OCI-LY3 (cell line): ENCODE measurements at regions not wholly inside any gene's neighbourhood (a gene's known extent, or its start where the extent isn't known, plus 50 kb on each side); places are given as distances from the start of the nearest gene placed in this dataset.

Source experiments
- EZH2phosphoT487 ChIP-seq: fragments of 200-600 bp; shearing (Covaris generic); IDR thresholded peaks from 2 replicates; pipeline ENCODE4 v1.6.1; 2018; ENCODE audit warnings: antibody characterized with exemption, mixed run types, low read depth
- TF ChIP-seq, protein P1 (sequence below): fragments of 200-600, 300-600 bp; sonication (generic); IDR thresholded peaks from 2 replicates; pipeline ENCODE4 v1.5.1; 2014; ENCODE audit warnings: antibody characterized with exemption, low read length, low read depth

DNA sequence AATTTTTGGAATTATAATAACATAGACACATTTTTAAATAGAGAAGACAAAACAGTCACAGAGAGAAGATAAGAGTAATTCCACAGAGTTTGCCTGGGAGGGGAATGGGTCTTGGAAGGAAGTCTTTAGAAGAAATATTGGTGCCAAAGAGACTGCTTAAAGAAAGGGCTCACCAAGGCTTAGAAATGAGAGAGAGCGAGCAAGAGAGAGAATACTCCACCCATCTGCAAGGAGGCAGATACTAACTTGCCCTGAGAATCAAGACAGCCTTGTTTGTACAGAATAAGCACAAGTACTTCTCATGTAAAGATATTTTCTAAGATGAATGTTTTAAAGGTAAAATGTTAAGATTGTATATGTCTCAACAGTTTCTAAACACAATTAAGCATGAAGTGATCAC lies 165.5 kb downstream of the SLC38A4 start:
- TF ChIP-seq, protein P1, sequence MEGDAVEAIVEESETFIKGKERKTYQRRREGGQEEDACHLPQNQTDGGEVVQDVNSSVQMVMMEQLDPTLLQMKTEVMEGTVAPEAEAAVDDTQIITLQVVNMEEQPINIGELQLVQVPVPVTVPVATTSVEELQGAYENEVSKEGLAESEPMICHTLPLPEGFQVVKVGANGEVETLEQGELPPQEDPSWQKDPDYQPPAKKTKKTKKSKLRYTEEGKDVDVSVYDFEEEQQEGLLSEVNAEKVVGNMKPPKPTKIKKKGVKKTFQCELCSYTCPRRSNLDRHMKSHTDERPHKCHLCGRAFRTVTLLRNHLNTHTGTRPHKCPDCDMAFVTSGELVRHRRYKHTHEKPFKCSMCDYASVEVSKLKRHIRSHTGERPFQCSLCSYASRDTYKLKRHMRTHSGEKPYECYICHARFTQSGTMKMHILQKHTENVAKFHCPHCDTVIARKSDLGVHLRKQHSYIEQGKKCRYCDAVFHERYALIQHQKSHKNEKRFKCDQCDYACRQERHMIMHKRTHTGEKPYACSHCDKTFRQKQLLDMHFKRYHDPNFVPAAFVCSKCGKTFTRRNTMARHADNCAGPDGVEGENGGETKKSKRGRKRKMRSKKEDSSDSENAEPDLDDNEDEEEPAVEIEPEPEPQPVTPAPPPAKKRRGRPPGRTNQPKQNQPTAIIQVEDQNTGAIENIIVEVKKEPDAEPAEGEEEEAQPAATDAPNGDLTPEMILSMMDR: no peak
- no peak for TF ChIP-seq EZH2phosphoT487
